GM21723 (cell line): ENCODE measurements at regions not wholly inside any gene's neighbourhood (a gene's known extent, or its start where the extent isn't known, plus 50 kb on each side); places are given as distances from the start of the nearest gene placed in this dataset.

ENCODE experiments used
- ATAC-seq: cut with Tn5 transposase; IDR thresholded peaks from one replicate; pipeline ENCODE4 v1.9.1; 2021; ENCODE audit warnings: mild to moderate bottlenecking, moderate library complexity; ENCODE audit not compliant: unreplicated experiment

- ATAC-seq, result no peak
Measured at GRCh38 chr5:155193483-155194107, 180.0 kb downstream of the KIF4B start.

GRCh38 chr5:155200608-155201007 lies 187.1 kb downstream of the KIF4B start:
- no peak for ATAC-seq

- no peak for ATAC-seq
Measured at GRCh38 chr5:155211764-155212163, 198.2 kb downstream of the KIF4B start.

- no peak for ATAC-seq
Measured at GRCh38 chr5:155222393-155222792, 208.8 kb downstream of the KIF4B start.

GRCh38 chr5:155229135-155229534 lies 215.6 kb downstream of the KIF4B start:
- no peak for ATAC-seq

GRCh38 chr5:155239803-155240202 lies 226.2 kb downstream of the KIF4B start:
- no peak for ATAC-seq

GRCh38 chr5:155250596-155250995 lies 237.0 kb downstream of the KIF4B start:
- no peak for ATAC-seq

- no peak for ATAC-seq
Measured at GRCh38 chr5:155252025-155252424, 238.5 kb downstream of the KIF4B start.

- ATAC-seq, result no peak
Measured at GRCh38 chr5:155252717-155253116, 239.2 kb downstream of the KIF4B start.

- ATAC-seq, result no peak
Measured at GRCh38 chr5:155254399-155254798, 240.8 kb downstream of the KIF4B start.

- ATAC-seq, result no peak
Measured at GRCh38 chr5:155258161-155258560, 244.6 kb downstream of the KIF4B start.

GRCh38 chr5:155259648-155260047 lies 246.1 kb downstream of the KIF4B start:
- no peak for ATAC-seq

- ATAC-seq, result no peak
Measured at GRCh38 chr5:155260798-155261197, 247.2 kb downstream of the KIF4B start.

GRCh38 chr5:155263381-155263780 lies 249.8 kb downstream of the KIF4B start:
- no peak for ATAC-seq

GRCh38 chr5:155264809-155265208 lies 251.3 kb downstream of the KIF4B start:
- no peak for ATAC-seq

- no peak for ATAC-seq
Measured at GRCh38 chr5:155268770-155269425, 255.3 kb downstream of the KIF4B start.

GRCh38 chr5:155270725-155271124 lies 257.2 kb downstream of the KIF4B start:
- no peak for ATAC-seq

- no peak for ATAC-seq
Measured at GRCh38 chr5:155274484-155274883, 260.9 kb downstream of the KIF4B start.

- ATAC-seq, result no peak
Measured at GRCh38 chr5:155275222-155275621, 261.7 kb downstream of the KIF4B start.

- ATAC-seq, result no peak
Measured at GRCh38 chr5:155276231-155276630, 262.7 kb downstream of the KIF4B start.

- ATAC-seq, result no peak
Measured at GRCh38 chr5:155278532-155278931, 265.0 kb downstream of the KIF4B start.

- ATAC-seq, result no peak
Measured at GRCh38 chr5:155282503-155283107, 269.1 kb downstream of the KIF4B start.
